ENCODE measurements at regions not wholly inside any gene's neighbourhood (a gene's known extent, or its start where the extent isn't known, plus 50 kb on each side); places are given as distances from the start of the nearest gene placed in this dataset.

DNA sequence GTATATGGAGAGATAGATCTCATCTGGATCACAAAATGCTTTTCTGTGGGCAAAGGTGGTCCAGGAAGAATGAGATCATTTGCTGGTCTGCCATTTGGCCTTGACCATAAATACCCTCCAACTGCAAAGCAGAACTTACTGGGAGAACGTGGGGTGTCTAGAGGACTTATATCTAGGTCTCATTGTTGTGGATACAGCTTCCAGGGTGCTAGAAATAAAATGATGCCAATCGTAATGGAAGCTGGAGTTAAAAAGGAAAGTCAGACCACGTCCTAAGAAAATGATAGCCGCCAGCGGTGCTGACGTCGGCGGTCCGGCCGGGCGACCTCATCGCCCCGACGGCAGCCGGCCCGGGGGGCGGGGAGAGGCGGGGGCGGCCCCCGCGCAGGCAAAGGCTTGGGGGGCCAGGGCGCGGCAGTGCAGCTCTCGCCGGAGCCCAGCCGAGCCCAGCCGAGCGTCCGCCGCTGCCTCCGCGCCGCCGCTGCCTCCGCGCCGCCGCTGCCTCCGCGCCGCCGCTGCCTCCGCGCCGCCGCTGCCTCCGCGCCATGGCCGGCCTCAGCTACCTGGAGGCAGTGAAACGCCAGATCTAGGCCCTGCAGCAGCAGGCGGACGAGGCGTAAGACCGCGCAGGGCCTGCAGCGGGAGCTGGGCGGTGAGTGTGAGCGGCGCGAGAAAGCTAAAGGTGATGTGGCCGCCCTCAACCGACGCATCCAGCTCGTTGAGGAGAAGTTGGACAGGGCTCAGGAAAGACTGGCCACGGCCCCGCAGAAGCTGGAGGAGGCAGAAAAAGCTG, 89.5 kb downstream of the EOMES start (continued):
- TF ChIP-seq, protein P1, sequence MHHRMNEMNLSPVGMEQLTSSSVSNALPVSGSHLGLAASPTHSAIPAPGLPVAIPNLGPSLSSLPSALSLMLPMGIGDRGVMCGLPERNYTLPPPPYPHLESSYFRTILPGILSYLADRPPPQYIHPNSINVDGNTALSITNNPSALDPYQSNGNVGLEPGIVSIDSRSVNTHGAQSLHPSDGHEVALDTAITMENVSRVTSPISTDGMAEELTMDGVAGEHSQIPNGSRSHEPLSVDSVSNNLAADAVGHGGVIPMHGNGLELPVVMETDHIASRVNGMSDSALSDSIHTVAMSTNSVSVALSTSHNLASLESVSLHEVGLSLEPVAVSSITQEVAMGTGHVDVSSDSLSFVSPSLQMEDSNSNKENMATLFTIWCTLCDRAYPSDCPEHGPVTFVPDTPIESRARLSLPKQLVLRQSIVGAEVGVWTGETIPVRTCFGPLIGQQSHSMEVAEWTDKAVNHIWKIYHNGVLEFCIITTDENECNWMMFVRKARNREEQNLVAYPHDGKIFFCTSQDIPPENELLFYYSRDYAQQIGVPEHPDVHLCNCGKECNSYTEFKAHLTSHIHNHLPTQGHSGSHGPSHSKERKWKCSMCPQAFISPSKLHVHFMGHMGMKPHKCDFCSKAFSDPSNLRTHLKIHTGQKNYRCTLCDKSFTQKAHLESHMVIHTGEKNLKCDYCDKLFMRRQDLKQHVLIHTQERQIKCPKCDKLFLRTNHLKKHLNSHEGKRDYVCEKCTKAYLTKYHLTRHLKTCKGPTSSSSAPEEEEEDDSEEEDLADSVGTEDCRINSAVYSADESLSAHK (CRISPR knock-in tag; IDR thresholded peaks at IDR 0.05; ENCODE audit: borderline replicate concordance) = no peak
- TF ChIP-seq ZFX (CRISPR knock-in tag; IDR thresholded peaks at IDR 0.05; ENCODE audit: low read depth) = peak; percentile 95
- TF ChIP-seq ETV6 (CRISPR knock-in tag; conservative IDR thresholded peaks at IDR 0.05) = no peak
- no peak for TF ChIP-seq JARID2 (CRISPR knock-in tag; IDR thresholded peaks at IDR 0.05; ENCODE audit: insufficient replicate concordance)
- no peak for TF ChIP-seq ARID2 (CRISPR knock-in tag; IDR thresholded peaks at IDR 0.05; ENCODE audit: borderline replicate concordance)
- 0 out of 2 replicates have a peak, but pooled peaks have one; percentile 45 for TF ChIP-seq ZFYVE20 (CRISPR knock-in tag; IDR thresholded peaks at IDR 0.05; ENCODE audit: borderline replicate concordance, low read depth)
- TF ChIP-seq HMG20A (CRISPR knock-in tag; IDR thresholded peaks at IDR 0.05; ENCODE audit: borderline replicate concordance) = no peak
- TF ChIP-seq, protein P2, sequence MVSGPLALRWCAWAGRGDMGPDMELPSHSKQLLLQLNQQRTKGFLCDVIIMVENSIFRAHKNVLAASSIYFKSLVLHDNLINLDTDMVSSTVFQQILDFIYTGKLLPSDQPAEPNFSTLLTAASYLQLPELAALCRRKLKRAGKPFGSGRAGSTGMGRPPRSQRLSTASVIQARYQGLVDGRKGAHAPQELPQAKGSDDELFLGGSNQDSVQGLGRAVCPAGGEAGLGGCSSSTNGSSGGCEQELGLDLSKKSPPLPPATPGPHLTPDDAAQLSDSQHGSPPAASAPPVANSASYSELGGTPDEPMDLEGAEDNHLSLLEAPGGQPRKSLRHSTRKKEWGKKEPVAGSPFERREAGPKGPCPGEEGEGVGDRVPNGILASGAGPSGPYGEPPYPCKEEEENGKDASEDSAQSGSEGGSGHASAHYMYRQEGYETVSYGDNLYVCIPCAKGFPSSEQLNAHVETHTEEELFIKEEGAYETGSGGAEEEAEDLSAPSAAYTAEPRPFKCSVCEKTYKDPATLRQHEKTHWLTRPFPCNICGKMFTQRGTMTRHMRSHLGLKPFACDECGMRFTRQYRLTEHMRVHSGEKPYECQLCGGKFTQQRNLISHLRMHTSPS (CRISPR knock-in tag; IDR thresholded peaks at IDR 0.05; ENCODE audit: low read depth) = no peak
- no peak for TF ChIP-seq ZBTB7B (CRISPR knock-in tag; IDR thresholded peaks at IDR 0.05)
- no peak for TF ChIP-seq ZNF766 (CRISPR knock-in tag; IDR thresholded peaks at IDR 0.05; ENCODE audit: borderline replicate concordance)
- no peak for TF ChIP-seq TCF12 (IDR thresholded peaks at IDR 0.05)
- no peak for TF ChIP-seq TCF12 (CRISPR knock-in tag; IDR thresholded peaks at IDR 0.05)
- peak; percentile 68; the same call in 1 of the 2 replicates for TF ChIP-seq ZNF768 (CRISPR knock-in tag; IDR thresholded peaks at IDR 0.05)
- TF ChIP-seq ZSCAN21 (CRISPR knock-in tag; IDR thresholded peaks at IDR 0.05; ENCODE audit: borderline replicate concordance) = 0 out of 2 replicates have a peak, but pooled peaks have one; percentile 40
- no peak for TF ChIP-seq MBD4 (IDR thresholded peaks at IDR 0.05; ENCODE audit: borderline replicate concordance, low read length)
- TF ChIP-seq HDAC1 (CRISPR knock-in tag; IDR thresholded peaks at IDR 0.05) = peak; percentile 17; the same call in 1 of the 2 replicates
- TF ChIP-seq ZFP90 (CRISPR knock-in tag; IDR thresholded peaks at IDR 0.05; ENCODE audit: borderline replicate concordance) = no peak
- TF ChIP-seq PHF21A (CRISPR knock-in tag; IDR thresholded peaks at IDR 0.05) = no peak
- no peak for TF ChIP-seq ZNF644 (CRISPR knock-in tag; IDR thresholded peaks at IDR 0.05; ENCODE audit: low read depth)
- 0 out of 2 replicates have a peak, but pooled peaks have one; percentile 39 for TF ChIP-seq ZNF761 (CRISPR knock-in tag; conservative IDR thresholded peaks at IDR 0.05)
- TF ChIP-seq ZNF570 (CRISPR knock-in tag; IDR thresholded peaks at IDR 0.05; ENCODE audit: borderline replicate concordance) = no peak
- no peak for TF ChIP-seq NONO (IDR thresholded peaks at IDR 0.05)
- peak; percentile 63 for TF ChIP-seq NONO (CRISPR knock-in tag; conservative IDR thresholded peaks at IDR 0.05)
- peak; percentile 85; the same call in 1 of the 2 replicates for TF ChIP-seq MTA1 (CRISPR knock-in tag; IDR thresholded peaks at IDR 0.05; ENCODE audit: borderline replicate concordance)
- TF ChIP-seq, protein P3, sequence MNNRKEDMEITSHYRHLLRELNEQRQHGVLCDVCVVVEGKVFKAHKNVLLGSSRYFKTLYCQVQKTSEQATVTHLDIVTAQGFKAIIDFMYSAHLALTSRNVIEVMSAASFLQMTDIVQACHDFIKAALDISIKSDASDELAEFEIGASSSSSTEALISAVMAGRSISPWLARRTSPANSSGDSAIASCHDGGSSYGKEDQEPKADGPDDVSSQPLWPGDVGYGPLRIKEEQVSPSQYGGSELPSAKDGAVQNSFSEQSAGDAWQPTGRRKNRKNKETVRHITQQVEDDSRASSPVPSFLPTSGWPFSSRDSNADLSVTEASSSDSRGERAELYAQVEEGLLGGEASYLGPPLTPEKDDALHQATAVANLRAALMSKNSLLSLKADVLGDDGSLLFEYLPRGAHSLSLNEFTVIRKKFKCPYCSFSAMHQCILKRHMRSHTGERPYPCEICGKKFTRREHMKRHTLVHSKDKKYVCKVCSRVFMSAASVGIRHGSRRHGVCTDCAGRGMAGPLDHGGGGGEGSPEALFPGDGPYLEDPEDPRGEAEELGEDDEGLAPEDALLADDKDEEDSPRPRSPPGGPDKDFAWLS (CRISPR knock-in tag; IDR thresholded peaks at IDR 0.05; ENCODE audit: borderline replicate concordance) = no peak
